AML-193 (cell line): ENCODE measurements at regions not wholly inside any gene's neighbourhood (a gene's known extent, or its start where the extent isn't known, plus 50 kb on each side); places are given as distances from the start of the nearest gene placed in this dataset.

Experiments used
- DNase-seq, 2 experiments: peaks; one replicate each; lab custom pipeline; 2025; lab: John Stamatoyannopoulos, UW

- no peak for DNase-seq
These were observed 541.8 kb upstream of the NRSN1 start for GRCh38 chr6:23584134-23584763.

GRCh38 chr6:23587582-23587981 is 538.4 kb upstream of the NRSN1 start:
- no peak for DNase-seq

GRCh38 chr6:23589811-23590210 is 536.2 kb upstream of the NRSN1 start:
- no peak for DNase-seq

GRCh38 chr6:23590498-23591126 is 535.4 kb upstream of the NRSN1 start:
- DNase-seq: no peak

- no peak for DNase-seq
These were observed 534.3 kb upstream of the NRSN1 start for GRCh38 chr6:23591761-23592160.

- no peak for DNase-seq
These were observed 525.9 kb upstream of the NRSN1 start for GRCh38 chr6:23600118-23600517.

GRCh38 chr6:23601811-23602345 is 524.1 kb upstream of the NRSN1 start:
- no peak for DNase-seq

GRCh38 chr6:23608931-23609435 is 517.0 kb upstream of the NRSN1 start:
- no peak for DNase-seq

- DNase-seq: no peak
These were observed 514.1 kb upstream of the NRSN1 start for GRCh38 chr6:23611776-23612381.

- DNase-seq: no peak
These were observed 507.6 kb upstream of the NRSN1 start for GRCh38 chr6:23618366-23618765.

- DNase-seq: no peak
These were observed 505.1 kb upstream of the NRSN1 start for GRCh38 chr6:23620911-23621401.

- DNase-seq: no peak
These were observed 495.0 kb upstream of the NRSN1 start for GRCh38 chr6:23630726-23631635.

GRCh38 chr6:23633996-23634395 is 492.0 kb upstream of the NRSN1 start:
- no peak for DNase-seq

- DNase-seq: no peak
These were observed 490.9 kb upstream of the NRSN1 start for GRCh38 chr6:23635150-23635549.

- no peak for DNase-seq
These were observed 488.7 kb upstream of the NRSN1 start for GRCh38 chr6:23637296-23637695.

GRCh38 chr6:23642849-23643248 is 483.2 kb upstream of the NRSN1 start:
- DNase-seq: no peak

GRCh38 chr6:23647045-23647444 is 479.0 kb upstream of the NRSN1 start:
- no peak for DNase-seq

- no peak for DNase-seq
These were observed 475.3 kb upstream of the NRSN1 start for GRCh38 chr6:23650676-23651075.

- DNase-seq: no peak
These were observed 471.3 kb upstream of the NRSN1 start for GRCh38 chr6:23654745-23655144.

- no peak for DNase-seq
These were observed 470.5 kb upstream of the NRSN1 start for GRCh38 chr6:23655525-23655924.

GRCh38 chr6:23656255-23657194 is 469.5 kb upstream of the NRSN1 start:
- no peak for DNase-seq
